ENCODE measurements at regions not wholly inside any gene's neighbourhood (a gene's known extent, or its start where the extent isn't known, plus 50 kb on each side); places are given as distances from the start of the nearest gene placed in this dataset.

DNA sequence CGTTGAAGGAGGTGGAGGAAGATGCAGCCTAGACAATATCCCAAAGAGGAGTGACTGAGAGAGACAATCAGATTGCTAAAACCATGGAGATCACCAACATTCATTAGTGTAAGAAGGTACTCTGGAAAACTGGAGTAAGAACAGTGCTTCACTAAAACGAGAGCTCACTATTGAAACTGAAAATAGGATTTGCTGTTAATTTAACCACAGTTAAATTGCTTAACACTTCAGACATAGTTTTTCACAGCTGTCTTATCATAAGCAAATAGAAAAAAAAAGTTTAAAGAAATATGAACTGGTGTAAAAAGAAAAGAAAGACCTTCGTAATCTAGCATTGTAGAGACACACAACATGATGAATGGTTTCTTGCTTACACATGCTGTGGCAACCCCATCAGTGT, 1049.8 kb upstream of the CHAC2 start:
- in situ Hi-C loops (cut with MboI) (no loop called here), intact Hi-C loops (cut with micrococcal nuclease; ENCODE audit: unreplicated experiment) (no loop called here)
- SMC1A ChIA-PET (ENCODE audit: uncharacterized antibody, unreplicated experiment) = interaction anchor here (1.1 kb wide), 1 partner anchor 12 kb away, joined by 4 read pairs; no protein-coding TSS in a partner anchor
- H2AFZ ChIP-seq (ENCODE audit: control insufficient read depth, low read depth, low read length) = no peak overlapping the region
- BruUV-seq (replicated peaks) = no TSS peak
- ATAC-seq (no peak), DNase-seq (ENCODE audit: low read depth, low spot score) (no peak), FAIRE-seq (no peak)
- H3K4me3 ChIP-seq = no peak overlapping the region
- no peak overlapping the region for H3K4me2 ChIP-seq (ENCODE audit: control insufficient read depth, insufficient read depth)
- H3K27ac ChIP-seq (ENCODE audit: control insufficient read depth, insufficient read depth) = no peak overlapping the region
- H3K36me3 ChIP-seq (ENCODE audit: control insufficient read depth in 2 of 2, insufficient read depth in 2 of 2, low read length in 1 of 2) = no peaks in the 10 kb centered on the region
- no peaks in the 10 kb centered on the region for H3K79me2 ChIP-seq (ENCODE audit: control insufficient read depth, insufficient read depth, low read length)
- POLR2A ChIA-PET = no interaction called here
- H3K27me3 ChIP-seq (replicated peaks in 1 of 2; ENCODE audit: control insufficient read depth in 2 of 2, insufficient read depth in 2 of 2, low read length in 1 of 2) = no peaks in the 10 kb centered on the region
- H3K4me1 ChIP-seq (ENCODE audit: control insufficient read depth, insufficient read depth, low read length) = no peaks in the 10 kb centered on the region
- H4K20me1 ChIP-seq (ENCODE audit: control insufficient read depth, insufficient read depth) = no peaks in the 10 kb centered on the region
- RAD21 ChIA-PET (ENCODE audit: unreplicated experiment) = no interaction called here
- 16% methylated on average over 3 of the region's 3 CpGs for WGBS (ENCODE audit: insufficient coverage, insufficient replicate concordance, low lambda C conversion rate, missing lambda C conversion rate)
- CTCF ChIA-PET = no interaction called here
- no peaks in the 10 kb centered on the region for H3K9me3 ChIP-seq (replicated peaks; ENCODE audit: control insufficient read depth, insufficient read depth, low read length)
- no peak overlapping the region for H3K9ac ChIP-seq (ENCODE audit: control insufficient read depth, insufficient read depth, low read length)
- no peak for TF ChIP-seq PML (IDR thresholded peaks at IDR 0.05; ENCODE audit: low read length)
- TF ChIP-seq MEF2A (IDR thresholded peaks at IDR 0.05; ENCODE audit: insufficient read depth, low read depth, low read length) = no peak
- TF ChIP-seq ESRRA (IDR thresholded peaks at IDR 0.05; ENCODE audit: low read length) = no peak
- no peak for TF ChIP-seq GATAD2B (conservative IDR thresholded peaks at IDR 0.05; ENCODE audit: low read depth)
- TF ChIP-seq TCF12 (IDR thresholded peaks at IDR 0.05; ENCODE audit: low read depth, low read length) = no peak
- TF ChIP-seq ZNF592 (IDR thresholded peaks at IDR 0.05) = no peak
- TF ChIP-seq RFX5 (IDR thresholded peaks at IDR 0.05; ENCODE audit: low read depth, low read length) = no peak
- no peak for TF ChIP-seq STAT3 (IDR thresholded peaks at IDR 0.05; ENCODE audit: low read depth, low read length)
